ENCODE measurements at regions not wholly inside any gene's neighbourhood (a gene's known extent, or its start where the extent isn't known, plus 50 kb on each side); places are given as distances from the start of the nearest gene placed in this dataset.

- no peaks in the 10 kb centered on the region for H3K79me2 ChIP-seq (ENCODE audit: control insufficient read depth, insufficient read depth, low read length)
- no peaks in the 10 kb centered on the region for H4K20me1 ChIP-seq (ENCODE audit: control insufficient read depth, insufficient read depth, low read length, poor library complexity, severe bottlenecking)
- ATAC-seq (ENCODE audit: low read depth) = no peak
- Mint-ChIP-seq H3K9me3 (ENCODE audit: insufficient read depth) (no peaks in the 10 kb centered on the region), H3K27me3 (no peaks in the 10 kb centered on the region), H3K4me1 (no peaks in the 10 kb centered on the region), H3K27ac (no peak overlapping the region), H3K4me3 (no peak overlapping the region)
- H3K4me3 ChIP-seq (ENCODE audit: control extremely low read depth in 1 of 5, extremely low read depth in 1 of 5, insufficient read depth in 1 of 5, low read depth in 2 of 5, low read length in 4 of 5) = no peak overlapping the region
- intact Hi-C loops (cut with micrococcal nuclease) = no loop called here
- DNase-seq = no peak
- no peaks in the 10 kb centered on the region for H3K9me3 ChIP-seq (ENCODE audit: control extremely low read depth in 1 of 3, control insufficient read depth in 2 of 3, insufficient read depth in 1 of 3, low read length in 2 of 3)
- no peaks in the 10 kb centered on the region for H3K4me1 ChIP-seq (ENCODE audit: control insufficient read depth in 2 of 2, insufficient read depth in 2 of 2, low read length in 2 of 2)
- CTCF ChIA-PET = no interaction called here
- no peak overlapping the region for H3K9ac ChIP-seq (ENCODE audit: low read length)
- H3K4me2 ChIP-seq (replicated peaks; ENCODE audit: low read depth, low read length, poor library complexity, severe bottlenecking) = no peak overlapping the region
- no peak overlapping the region for H3K27ac ChIP-seq (ENCODE audit: low read length in 2 of 2)
- no peaks in the 10 kb centered on the region for H3K36me3 ChIP-seq (replicated peaks in 1 of 2; ENCODE audit: control extremely low read depth in 1 of 2, control insufficient read depth in 1 of 2, extremely low read depth in 1 of 2, insufficient read depth in 2 of 2, low read length in 1 of 2)
- POLR2A ChIA-PET = no interaction called here
- no peaks in the 10 kb centered on the region for H3K27me3 ChIP-seq (replicated peaks in 1 of 4; ENCODE audit: control extremely low read depth in 1 of 4, control insufficient read depth in 3 of 4, insufficient read depth in 4 of 4, low read length in 3 of 4)
- no peak for TF ChIP-seq EZH2 (IDR thresholded peaks at IDR 0.05; ENCODE audit: borderline replicate concordance, insufficient read depth, low read depth, low read length, poor library complexity, severe bottlenecking)
- no peak for TF ChIP-seq CTCF (IDR thresholded peaks at IDR 0.05)
- no peak overlapping the region for H2AFZ ChIP-seq (ENCODE audit: insufficient read depth, low read depth, low read length, poor library complexity, severe bottlenecking)
Measured at GRCh38 chr15:35872577-35872976, 326.6 kb upstream of the DPH6 start.

- no peaks in the 10 kb centered on the region for H3K4me1 ChIP-seq (ENCODE audit: control insufficient read depth in 2 of 2, insufficient read depth in 2 of 2, low read length in 2 of 2)
- H3K9me3 Mint-ChIP-seq (ENCODE audit: insufficient read depth) = peaks cover 2% of the 10 kb centered on the region
- ATAC-seq (ENCODE audit: low read depth) = no peak
- H3K27ac Mint-ChIP-seq = no peak overlapping the region
- no peaks in the 10 kb centered on the region for H3K27me3 ChIP-seq (replicated peaks in 1 of 4; ENCODE audit: control extremely low read depth in 1 of 4, control insufficient read depth in 3 of 4, insufficient read depth in 4 of 4, low read length in 3 of 4)
- no peak for TF ChIP-seq EZH2 (IDR thresholded peaks at IDR 0.05; ENCODE audit: borderline replicate concordance, insufficient read depth, low read depth, low read length, poor library complexity, severe bottlenecking)
- no peak for TF ChIP-seq CTCF (IDR thresholded peaks at IDR 0.05)
- no peaks in the 10 kb centered on the region for H3K36me3 ChIP-seq (replicated peaks in 1 of 2; ENCODE audit: control extremely low read depth in 1 of 2, control insufficient read depth in 1 of 2, extremely low read depth in 1 of 2, insufficient read depth in 2 of 2, low read length in 1 of 2)
- H3K9ac ChIP-seq (ENCODE audit: low read length) = no peak overlapping the region
- H3K4me3 ChIP-seq (ENCODE audit: control extremely low read depth in 1 of 5, extremely low read depth in 1 of 5, insufficient read depth in 1 of 5, low read depth in 2 of 5, low read length in 4 of 5) = no peak overlapping the region
- ChIA-PET CTCF (no interaction called here), POLR2A (no interaction called here)
- H3K27ac ChIP-seq (ENCODE audit: low read length in 2 of 2) = no peak overlapping the region
- no peak overlapping the region for H3K4me2 ChIP-seq (replicated peaks; ENCODE audit: low read depth, low read length, poor library complexity, severe bottlenecking)
- no peaks in the 10 kb centered on the region for H3K79me2 ChIP-seq (ENCODE audit: control insufficient read depth, insufficient read depth, low read length)
- no peak for DNase-seq
- intact Hi-C loops (cut with micrococcal nuclease) = no loop called here
- no peaks in the 10 kb centered on the region for H3K4me1 Mint-ChIP-seq
- H3K4me3 Mint-ChIP-seq = no peak overlapping the region
- peaks cover 0 to 3% (median 0%) of the 10 kb centered on the region in 3 donors for H3K9me3 ChIP-seq (ENCODE audit: control extremely low read depth in 1 of 3, control insufficient read depth in 2 of 3, insufficient read depth in 1 of 3, low read length in 2 of 3)
- no peaks in the 10 kb centered on the region for H4K20me1 ChIP-seq (ENCODE audit: control insufficient read depth, insufficient read depth, low read length, poor library complexity, severe bottlenecking)
- H2AFZ ChIP-seq (ENCODE audit: insufficient read depth, low read depth, low read length, poor library complexity, severe bottlenecking) = no peak overlapping the region
- H3K27me3 Mint-ChIP-seq = no peaks in the 10 kb centered on the region
Measured at GRCh38 chr15:35874260-35874905, 328.4 kb upstream of the DPH6 start.
